Vagina (tissue), 2 donors: ENCODE measurements at regions not wholly inside any gene's neighbourhood (a gene's known extent, or its start where the extent isn't known, plus 50 kb on each side); places are given as distances from the start of the nearest gene placed in this dataset.
"Not testable (repeated sequence)": the region's sequence is repeated elsewhere in the genome, so short reads cannot be mapped to it uniquely, and the experiment has no call there.

Experiments
- DNase-seq, 2 donors: peaks; one replicate each; pipeline ENCODE4 v3.0.0-alpha.2; 2017; ENCODE audit errors: extremely low spot score in 2 of 2
- H3K27ac ChIP-seq: fragments of 200-600 bp; sonication (generic); one replicate; pipeline ENCODE4 v1.5.1; 2019
- H3K27me3 ChIP-seq: fragments of 200-600 bp; sonication (generic); one replicate; pipeline ENCODE4 v1.5.1; 2019
- H3K36me3 ChIP-seq, 2 donors: fragments of 200-600 bp; sonication (generic); one replicate each; pipeline ENCODE4 v1.5.1; 2017 to 2019
- H3K4me1 ChIP-seq: fragments of 200-600 bp; sonication (generic); one replicate; pipeline ENCODE4 v1.5.1; 2019
- H3K4me3 ChIP-seq, 2 donors: fragments of 200-600 bp; sonication (generic); 1 replicate in 1 of 2; 2 replicates in 1 of 2; pipeline ENCODE4 v1.5.1; 2016 to 2019
- H3K9me3 ChIP-seq: fragments of 200-600 bp; sonication (generic); one replicate; pipeline ENCODE4 v1.5.1; 2019
- CTCF ChIP-seq, 3 experiments: fragments of 450-650 bp in 2 of 3; fragments of 200-600 bp in 1 of 3; sonication (generic) in 1 of 3; IDR thresholded peaks; one replicate each; pipeline ENCODE4 v1.5.1; 2017 to 2019; ENCODE audit warnings: antibody characterized with exemption in 3 of 3, mild to moderate bottlenecking in 2 of 3, moderate library complexity in 2 of 3
- POLR2A ChIP-seq, 2 donors: fragments of 450-650 bp; IDR thresholded peaks; one replicate each; pipeline ENCODE4 v1.6.1; 2017; ENCODE audit warnings: antibody characterized with exemption in 2 of 2, mild to moderate bottlenecking in 2 of 2, moderate library complexity in 2 of 2
- POLR2AphosphoS5 ChIP-seq, 2 donors: sonication (generic); formaldehyde crosslinking; IDR thresholded peaks; one replicate each; pipeline ENCODE4 v1.9.0; 2017; ENCODE audit warnings: antibody characterized with exemption in 2 of 2, mild to moderate bottlenecking in 2 of 2, low read depth in 1 of 2; ENCODE audit not compliant: insufficient read depth in 1 of 2
- intact Hi-C: fragments of 100-400 bp; cut with DNase I; formaldehyde crosslinking; loops from one replicate; pipeline ENCODE4 v1.15.1; 2023

GRCh38 chr4:9703391-9703790 is 78.0 kb upstream of the DRD5 start:
- TF ChIP-seq CTCF (IDR thresholded peaks at IDR 0.05) (no peak), POLR2A (IDR thresholded peaks at IDR 0.05) (no peak), POLR2AphosphoS5 (IDR thresholded peaks at IDR 0.05; ENCODE audit: insufficient read depth in 1 of 2, low read depth in 1 of 2) (no peak)
- H3K4me3 ChIP-seq = no peak overlapping the region

GRCh38 chr4:9704126-9704525 is 77.3 kb upstream of the DRD5 start:
- H3K36me3 ChIP-seq, DNase-seq, H3K27ac ChIP-seq, H3K4me1 ChIP-seq, intact Hi-C loops, H3K9me3 ChIP-seq, H3K27me3 ChIP-seq, H3K4me3 ChIP-seq: not testable (repeated sequence)

More at GRCh38 chr4:9703391-9703790, 78.0 kb upstream of the DRD5 start:
- Histone ChIP-seq H3K27ac (no peak overlapping the region), H3K27me3 (no peaks in the 10 kb centered on the region), H3K4me1 (no peaks in the 10 kb centered on the region), H3K36me3 (no peaks in the 10 kb centered on the region), H3K9me3 (no peaks in the 10 kb centered on the region)
- intact Hi-C loops = no loop called here
- no peak for DNase-seq

- intact Hi-C loops = no loop called here
Measured at GRCh38 chr4:9704551-9705332, 76.7 kb upstream of the DRD5 start.

GRCh38 chr4:9707281-9707680 is 74.2 kb upstream of the DRD5 start:
- H3K36me3 ChIP-seq, H3K27ac ChIP-seq, H3K27me3 ChIP-seq, H3K4me1 ChIP-seq, H3K4me3 ChIP-seq, H3K9me3 ChIP-seq, DNase-seq, intact Hi-C loops: not testable (repeated sequence)

More at GRCh38 chr4:9704551-9705332, 76.7 kb upstream of the DRD5 start:
- no peak for TF ChIP-seq POLR2A (IDR thresholded peaks at IDR 0.05)
- no peak for TF ChIP-seq CTCF (IDR thresholded peaks at IDR 0.05)
- TF ChIP-seq POLR2AphosphoS5 (IDR thresholded peaks at IDR 0.05; ENCODE audit: insufficient read depth in 1 of 2, low read depth in 1 of 2) = no peak
- Histone ChIP-seq H3K27ac (no peak overlapping the region), H3K9me3 (no peaks in the 10 kb centered on the region), H3K36me3 (no peaks in the 10 kb centered on the region), H3K4me3 (no peak overlapping the region), H3K27me3 (no peaks in the 10 kb centered on the region), H3K4me1 (no peaks in the 10 kb centered on the region)
- no peak for DNase-seq

GRCh38 chr4:9707936-9708335 is 73.5 kb upstream of the DRD5 start:
- H3K27ac ChIP-seq, H3K36me3 ChIP-seq, H3K9me3 ChIP-seq, H3K4me1 ChIP-seq, H3K27me3 ChIP-seq, intact Hi-C loops, DNase-seq, H3K4me3 ChIP-seq: not testable (repeated sequence)

- no peak for DNase-seq
- intact Hi-C loops = no loop called here
- Histone ChIP-seq H3K4me1 (no peaks in the 10 kb centered on the region), H3K36me3 (no peaks in the 10 kb centered on the region), H3K27me3 (no peaks in the 10 kb centered on the region), H3K27ac (no peak overlapping the region), H3K4me3 (no peak overlapping the region), H3K9me3 (no peaks in the 10 kb centered on the region)
- TF ChIP-seq POLR2A (IDR thresholded peaks at IDR 0.05) (no peak), CTCF (IDR thresholded peaks at IDR 0.05) (no peak), POLR2AphosphoS5 (IDR thresholded peaks at IDR 0.05; ENCODE audit: insufficient read depth in 1 of 2, low read depth in 1 of 2) (no peak)
Measured at GRCh38 chr4:9709724-9710123, 71.7 kb upstream of the DRD5 start.

GRCh38 chr4:9715271-9715670 is 66.2 kb upstream of the DRD5 start:
- intact Hi-C loops, H3K27ac ChIP-seq, H3K36me3 ChIP-seq: not testable (repeated sequence)

More at GRCh38 chr4:9715271-9715670, 66.2 kb upstream of the DRD5 start:
- not testable (repeated sequence) for H3K9me3 ChIP-seq, H3K4me3 ChIP-seq, H3K4me1 ChIP-seq, H3K27me3 ChIP-seq, DNase-seq
